Neuronal stem cell (in vitro differentiated cells): ENCODE measurements at regions not wholly inside any gene's neighbourhood (a gene's known extent, or its start where the extent isn't known, plus 50 kb on each side); places are given as distances from the start of the nearest gene placed in this dataset.

Experiments
- DNase-seq: peaks from one replicate; pipeline ENCODE4 v3.0.0-alpha.2; 2013; ENCODE audit warnings: low spot score
- H2AFZ ChIP-seq: one replicate; pipeline ENCODE4 v1.6.1; 2013; ENCODE audit warnings: mild to moderate bottlenecking, low read length, inconsistent platforms
- H2AK5ac ChIP-seq: 2 replicates; pipeline ENCODE4 v1.6.1; 2013; ENCODE audit warnings: low read depth, mild to moderate bottlenecking, inconsistent platforms, low read length, moderate library complexity, mixed read lengths
- H2BK120ac ChIP-seq: 2 replicates; pipeline ENCODE4 v1.6.1; 2013; ENCODE audit warnings: low read depth, mild to moderate bottlenecking, inconsistent platforms, low read length, moderate library complexity, mixed read lengths
- H2BK12ac ChIP-seq: one replicate; pipeline ENCODE4 v1.6.1; 2013; ENCODE audit warnings: low read length, inconsistent platforms
- H2BK15ac ChIP-seq: 2 replicates; pipeline ENCODE4 v1.6.1; 2013; ENCODE audit warnings: mild to moderate bottlenecking, low read length, inconsistent platforms, mixed read lengths
- H2BK5ac ChIP-seq: one replicate; pipeline ENCODE4 v1.6.1; 2013; ENCODE audit warnings: inconsistent platforms, mild to moderate bottlenecking, low read length, moderate library complexity
- H3K14ac ChIP-seq: one replicate; pipeline ENCODE4 v1.6.1; 2013; ENCODE audit warnings: low read length, inconsistent platforms
- H3K18ac ChIP-seq: 2 replicates; pipeline ENCODE4 v1.6.1; 2013; ENCODE audit warnings: low read length, inconsistent platforms
- H3K23ac ChIP-seq: 2 replicates; pipeline ENCODE4 v1.6.1; 2013; ENCODE audit warnings: low read depth, mild to moderate bottlenecking, mixed read lengths, low read length, inconsistent platforms; ENCODE audit not compliant: poor library complexity
- H3K27ac ChIP-seq: replicated peaks from 3 replicates; pipeline ENCODE4 v1.5.1; 2013; ENCODE audit warnings: low read length, inconsistent platforms
- H3K27me3 ChIP-seq, 3 experiments: 2 replicates each; pipeline ENCODE4 v1.6.1; 2013; ENCODE audit warnings: low read length in 3 of 3, mild to moderate bottlenecking in 2 of 3, inconsistent platforms in 1 of 3, low read depth in 1 of 3, mixed read lengths in 1 of 3, moderate library complexity in 1 of 3; ENCODE audit not compliant: control insufficient read depth in 3 of 3, insufficient read depth in 3 of 3
- H3K36me3 ChIP-seq, 2 donors: replicated peaks in 1 of 2; 2 replicates each; pipeline ENCODE4 v1.6.1; 2013; ENCODE audit warnings: low read length in 2 of 2; ENCODE audit not compliant: control insufficient read depth in 2 of 2, insufficient read depth in 2 of 2
- H3K4ac ChIP-seq: 2 replicates; pipeline ENCODE4 v1.6.1; 2013; ENCODE audit warnings: inconsistent platforms, mild to moderate bottlenecking, low read length, moderate library complexity
- H3K4me1 ChIP-seq, 2 donors: 1 replicate in 1 of 2; 2 replicates in 1 of 2; pipeline ENCODE4 v1.6.1; 2013; ENCODE audit warnings: low read length in 2 of 2, low read depth in 1 of 2; ENCODE audit not compliant: control insufficient read depth in 2 of 2, insufficient read depth in 1 of 2
- H3K4me2 ChIP-seq: one replicate; pipeline ENCODE4 v1.6.1; 2013; ENCODE audit warnings: mild to moderate bottlenecking, low read length, inconsistent platforms; ENCODE audit not compliant: insufficient read depth, poor library complexity, severe bottlenecking
- H3K4me3 ChIP-seq, 2 donors: 2 replicates each; pipeline ENCODE4 v1.5.1; 2013; ENCODE audit warnings: low read length in 2 of 2, mild to moderate bottlenecking in 2 of 2, inconsistent platforms in 1 of 2, moderate library complexity in 1 of 2
- H3K79me1 ChIP-seq: one replicate; pipeline ENCODE4 v1.6.1; 2013; ENCODE audit warnings: low read depth, mild to moderate bottlenecking, inconsistent platforms, low read length, moderate library complexity
- H3K9ac ChIP-seq: one replicate; pipeline ENCODE4 v1.6.1; 2013; ENCODE audit warnings: mild to moderate bottlenecking, low read depth, low read length, inconsistent platforms; ENCODE audit not compliant: poor library complexity
- H3K9me3 ChIP-seq, 2 donors: replicated peaks in 1 of 2; 2 replicates each; pipeline versions ENCODE3 to v1.6.1; 2013; ENCODE audit warnings: low read length in 2 of 2, mild to moderate bottlenecking in 2 of 2, inconsistent platforms in 1 of 2, low read depth in 1 of 2, mixed read lengths in 1 of 2, moderate library complexity in 1 of 2; ENCODE audit not compliant: control insufficient read depth in 2 of 2, insufficient read depth in 1 of 2
- H4K8ac ChIP-seq: one replicate; pipeline ENCODE4 v1.6.1; 2013; ENCODE audit warnings: low read depth, mild to moderate bottlenecking, inconsistent platforms, low read length, moderate library complexity
- H4K91ac ChIP-seq: one replicate; pipeline ENCODE4 v1.6.1; 2013; ENCODE audit warnings: low read length, low read depth, mild to moderate bottlenecking, inconsistent platforms; ENCODE audit not compliant: poor library complexity
- WGBS, 2 donors: extraction: QIAGEN DNeasy Blood & Tissue Kit; methylation state at CpG; one replicate each; pipeline ENCODE4 v1.1.7; 2013; ENCODE audit warnings: missing lambda C conversion rate in 2 of 2, mixed read lengths in 1 of 2; ENCODE audit not compliant: insufficient read length in 2 of 2, insufficient replicate concordance in 1 of 2; ENCODE audit errors: extremely low coverage in 2 of 2; 5-methylcytosine and 5-hydroxymethylcytosine counted together

- Histone ChIP-seq H3K18ac (no peak overlapping the region), H3K27me3 (no peaks in the 10 kb centered on the region), H3K79me1 (no peaks in the 10 kb centered on the region), H3K27ac (no peak overlapping the region), H3K36me3 (no peaks in the 10 kb centered on the region), H2AK5ac (no peak overlapping the region), H2BK5ac (no peak overlapping the region), H2AFZ (peak overlapping the region; percentile 71), H2BK12ac (no peak overlapping the region), H3K4me2 (no peak overlapping the region), H3K9ac (no peak overlapping the region), H3K4ac (no peak overlapping the region), H3K14ac (no peak overlapping the region), H2BK120ac (no peak overlapping the region), H4K8ac (no peak overlapping the region), H3K9me3 (no peaks in the 10 kb centered on the region), H3K4me1 (no peaks in the 10 kb centered on the region), H2BK15ac (no peak overlapping the region), H3K4me3 (no peak overlapping the region), H4K91ac (no peak overlapping the region), H3K23ac (no peak overlapping the region)
- WGBS, 2 donors: no CpG with 5 or more reads among the region's 2 CpGs
- DNase-seq: no peak
Measured at GRCh38 chr4:19547463-19547862, 704.2 kb upstream of the SLIT2 start.

DNA sequence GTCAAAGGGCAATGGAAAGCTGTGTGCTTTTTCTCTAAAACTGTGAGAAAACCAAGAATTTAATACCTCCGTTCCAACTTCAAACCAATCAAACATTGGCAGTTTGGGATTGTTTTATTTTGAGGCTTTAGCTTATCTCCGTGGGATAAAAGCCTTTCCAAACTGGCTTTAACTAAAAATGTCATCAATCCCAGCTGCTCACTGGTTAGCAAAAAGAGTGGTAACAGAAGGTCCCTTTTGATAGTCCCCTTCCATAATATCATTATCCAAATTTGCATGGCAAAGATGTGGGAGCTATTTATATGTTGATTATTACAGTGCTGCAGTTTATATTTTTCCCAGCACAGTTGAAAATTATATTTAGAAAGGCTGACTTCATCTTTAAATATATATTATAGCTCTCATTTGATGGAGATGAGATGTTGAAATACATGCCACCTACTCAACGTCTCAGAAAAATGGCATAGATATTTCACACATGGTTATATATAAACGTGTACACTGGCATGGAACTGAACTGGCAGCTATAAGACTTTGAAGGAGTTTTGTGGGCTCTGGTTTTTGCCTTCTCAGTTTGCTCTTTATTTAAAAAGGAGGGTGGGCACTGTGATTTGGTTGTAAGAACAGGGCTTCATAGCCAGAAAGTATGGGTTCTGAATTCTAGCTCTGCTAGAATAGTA, 707.1 kb upstream of the SLIT2 start:
- Histone ChIP-seq H2BK12ac (no peak overlapping the region), H3K27me3 (no peaks in the 10 kb centered on the region), H3K4ac (no peak overlapping the region), H3K4me3 (no peak overlapping the region), H3K4me2 (no peak overlapping the region), H4K91ac (no peak overlapping the region), H2AK5ac (no peak overlapping the region), H3K27ac (no peak overlapping the region), H3K18ac (no peak overlapping the region), H3K9ac (no peak overlapping the region), H2AFZ (no peak overlapping the region), H3K9me3 (no peaks in the 10 kb centered on the region), H3K14ac (no peak overlapping the region), H3K23ac (no peak overlapping the region), H2BK120ac (no peak overlapping the region), H2BK5ac (no peak overlapping the region), H2BK15ac (no peak overlapping the region), H3K4me1 (no peaks in the 10 kb centered on the region), H3K79me1 (no peaks in the 10 kb centered on the region), H3K36me3 (no peaks in the 10 kb centered on the region), H4K8ac (no peak overlapping the region)
- no peak for DNase-seq
- WGBS, 2 donors: no CpG with 5 or more reads among the region's 4 CpGs

- Histone ChIP-seq H2AK5ac (no peak overlapping the region), H2BK120ac (no peak overlapping the region), H3K36me3 (no peaks in the 10 kb centered on the region), H3K4ac (no peak overlapping the region), H3K9ac (no peak overlapping the region), H3K18ac (no peak overlapping the region), H2AFZ (no peak overlapping the region), H4K91ac (no peak overlapping the region), H3K14ac (no peak overlapping the region), H2BK15ac (no peak overlapping the region), H3K9me3 (no peaks in the 10 kb centered on the region), H4K8ac (no peak overlapping the region), H2BK12ac (no peak overlapping the region), H3K4me2 (no peak overlapping the region), H2BK5ac (no peak overlapping the region), H3K23ac (no peak overlapping the region), H3K79me1 (no peaks in the 10 kb centered on the region), H3K4me1 (no peaks in the 10 kb centered on the region), H3K4me3 (no peak overlapping the region), H3K27ac (no peak overlapping the region), H3K27me3 (no peaks in the 10 kb centered on the region)
- no CpG with 5 or more reads among the region's 6 CpGs for WGBS, 2 donors
- no peak for DNase-seq
Measured at GRCh38 chr4:19540859-19541540, 710.7 kb upstream of the SLIT2 start.

DNA sequence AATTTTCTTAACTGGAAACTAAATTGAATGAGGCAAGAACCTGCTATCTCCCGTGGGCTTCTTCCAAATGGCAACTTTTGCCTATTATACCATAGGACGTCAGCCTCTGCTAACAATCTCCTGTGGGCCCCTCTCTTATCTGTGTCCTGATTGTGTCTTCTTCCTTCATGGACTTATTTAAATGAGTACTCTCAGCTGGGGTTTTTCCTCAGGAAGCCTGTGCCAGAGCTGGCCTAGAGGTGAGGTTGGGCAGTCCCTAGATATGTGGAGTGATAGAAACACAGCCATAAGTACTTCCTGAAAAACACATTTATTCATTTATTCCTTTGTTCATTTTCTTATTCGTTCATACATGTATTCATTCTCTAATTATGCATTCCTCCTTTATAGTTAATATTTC, 712.5 kb upstream of the SLIT2 start:
- no peak overlapping the region for H3K23ac ChIP-seq
- H4K8ac ChIP-seq: no peak overlapping the region
- no peak overlapping the region for H3K4me3 ChIP-seq
- H4K91ac ChIP-seq: no peak overlapping the region
- no peak for DNase-seq
- peaks cover 0 to 3% of the 10 kb centered on the region in 2 donors for H3K4me1 ChIP-seq
- H3K27me3 ChIP-seq: no peaks in the 10 kb centered on the region
- no peak overlapping the region for H3K4me2 ChIP-seq
- H3K4ac ChIP-seq: no peak overlapping the region
- no peak overlapping the region for H3K14ac ChIP-seq
- no peaks in the 10 kb centered on the region for H3K9me3 ChIP-seq
- no peak overlapping the region for H2BK15ac ChIP-seq
- no peaks in the 10 kb centered on the region for H3K36me3 ChIP-seq
- H3K79me1 ChIP-seq: no peaks in the 10 kb centered on the region
- H2AFZ ChIP-seq: no peak overlapping the region
- H3K18ac ChIP-seq: no peak overlapping the region
- no CpG with 5 or more reads among the region's 3 CpGs for WGBS, 2 donors
- H2AK5ac ChIP-seq: no peak overlapping the region
- H3K27ac ChIP-seq: no peak overlapping the region
- no peak overlapping the region for H2BK12ac ChIP-seq
- no peak overlapping the region for H2BK5ac ChIP-seq
- no peak overlapping the region for H2BK120ac ChIP-seq
- H3K9ac ChIP-seq: no peak overlapping the region
